H1 (cell line): ENCODE measurements at regions not wholly inside any gene's neighbourhood (a gene's known extent, or its start where the extent isn't known, plus 50 kb on each side); places are given as distances from the start of the nearest gene placed in this dataset.

Source experiments
- CTCF ChIA-PET: fragments of 300-600 bp; sonication (Branson Sonifier 250); formaldehyde crosslinking; loops from one replicate; lab custom pipeline; 2021; ENCODE audit not compliant: partially characterized antibody; lab: Charles Lee
- POLR2A ChIA-PET: fragments of 300-600 bp; sonication (Branson Sonifier 250); formaldehyde crosslinking; loops from one replicate; lab custom pipeline; 2021; ENCODE audit warnings: inconsistent platforms; ENCODE audit not compliant: partially characterized antibody; lab: Charles Lee
- DNase-seq, 2 experiments: peaks; one replicate each; pipeline versions ENCODE4 v3.0.0 to v3.0.0-alpha.2; 2010 to 2022; ENCODE audit warnings: low spot score in 2 of 2, low read depth in 1 of 2, mixed read lengths in 1 of 2
- FAIRE-seq: peaks from 2 replicates; lab custom pipeline; 2011; peaks lifted over from hg19 to GRCh38; lab: Jason Lieb, UNC
- H2AFZ ChIP-seq: 2 replicates; pipeline ENCODE4 v1.8.1; 2012; ENCODE audit warnings: low read length, inconsistent platforms
- H2AK5ac ChIP-seq: 2 replicates; pipeline ENCODE4 v1.6.1; 2013; ENCODE audit warnings: low read depth, low read length
- H2BK120ac ChIP-seq: replicated peaks from 2 replicates; pipeline ENCODE3; 2013; ENCODE audit warnings: low read depth, low read length, inconsistent platforms
- H2BK12ac ChIP-seq: 2 replicates; pipeline ENCODE4 v1.6.1; 2013; ENCODE audit warnings: low read depth, low read length
- H2BK15ac ChIP-seq: 2 replicates; pipeline ENCODE4 v1.6.1; 2013; ENCODE audit warnings: low read length
- H2BK20ac ChIP-seq: 2 replicates; pipeline ENCODE4 v1.6.1; 2013; ENCODE audit warnings: low read length
- H2BK5ac ChIP-seq: 2 replicates; pipeline ENCODE4 v1.6.1; 2013; ENCODE audit warnings: low read depth, low read length
- H3K14ac ChIP-seq: 2 replicates; pipeline ENCODE4 v1.6.1; 2013; ENCODE audit warnings: inconsistent platforms; ENCODE audit not compliant: insufficient read length
- H3K18ac ChIP-seq: 2 replicates; pipeline ENCODE4 v1.6.1; 2013; ENCODE audit warnings: low read length; ENCODE audit errors: extremely low read depth
- H3K23ac ChIP-seq: 2 replicates; pipeline ENCODE4 v1.6.1; 2013; ENCODE audit warnings: inconsistent platforms; ENCODE audit not compliant: insufficient read length
- H3K23me2 ChIP-seq: 2 replicates; pipeline ENCODE4 v1.6.1; 2013; ENCODE audit warnings: low read depth, low read length
- H3K27ac ChIP-seq: 2 replicates; pipeline ENCODE4 v1.6.1; 2011; ENCODE audit warnings: low read depth, low read length, inconsistent platforms
- H3K27me3 ChIP-seq, 4 experiments: replicated peaks in 1 of 4; 1 replicate in 1 of 4; 2 replicates in 3 of 4; pipeline versions ENCODE4 v1.6.1 to v1.8.1; 2011 to 2013; ENCODE audit warnings: low read length in 3 of 4, mild to moderate bottlenecking in 3 of 4, inconsistent platforms in 2 of 4, mixed read lengths in 2 of 4, moderate library complexity in 1 of 4; ENCODE audit not compliant: control insufficient read depth in 3 of 4, insufficient read depth in 3 of 4; ENCODE audit errors: extremely low read depth in 1 of 4
- H3K36me3 ChIP-seq, 4 experiments: 2 replicates each; pipeline versions ENCODE4 v1.6.1 to v1.8.1; 2011 to 2013; ENCODE audit warnings: mild to moderate bottlenecking in 4 of 4, low read length in 3 of 4, moderate library complexity in 2 of 4, control low read depth in 1 of 4, inconsistent platforms in 1 of 4; ENCODE audit not compliant: insufficient read depth in 4 of 4, control insufficient read depth in 2 of 4
- H3K4ac ChIP-seq: replicated peaks from 2 replicates; pipeline ENCODE3; 2013; ENCODE audit warnings: low read length, low read depth, mixed read lengths, inconsistent platforms; ENCODE audit not compliant: insufficient read length
- H3K4me1 ChIP-seq, 4 experiments: replicated peaks in 1 of 4; 1 replicate in 1 of 4; 2 replicates in 3 of 4; pipeline versions ENCODE4 v1.6.1 to v1.8.1; 2011 to 2013; ENCODE audit warnings: low read length in 3 of 4, inconsistent platforms in 2 of 4, mixed read lengths in 1 of 4; ENCODE audit not compliant: insufficient read depth in 4 of 4, control insufficient read depth in 3 of 4
- H3K4me2 ChIP-seq, 2 experiments: 2 replicates each; pipeline versions ENCODE4 v1.6.1 to v1.8.1; 2011 to 2013; ENCODE audit warnings: low read depth in 2 of 2, low read length in 2 of 2, control low read depth in 1 of 2, inconsistent platforms in 1 of 2, mild to moderate bottlenecking in 1 of 2; ENCODE audit not compliant: insufficient read depth in 1 of 2
- H3K4me3 ChIP-seq, 4 experiments: fragments of 200-600, 300-600 bp in 1 of 4; sonication (generic), shearing (Covaris generic), sonication (Bioruptor Twin) in 1 of 4; 2 replicates each; pipeline versions ENCODE4 v1.5.1 to v1.8.1; 2011 to 2016; ENCODE audit warnings: low read length in 4 of 4, low read depth in 3 of 4, control low read depth in 2 of 4, inconsistent platforms in 2 of 4, mild to moderate bottlenecking in 2 of 4, mixed read lengths in 1 of 4, moderate library complexity in 1 of 4; ENCODE audit not compliant: insufficient read depth in 2 of 4; ENCODE audit errors: extremely low read depth in 1 of 4
- H3K56ac ChIP-seq: replicated peaks from 2 replicates; pipeline ENCODE3; 2013; ENCODE audit warnings: low read depth, mild to moderate bottlenecking, mixed read lengths, low read length, inconsistent platforms; ENCODE audit not compliant: insufficient read length
- H3K79me1 ChIP-seq: 2 replicates; pipeline ENCODE4 v1.6.1; 2013; ENCODE audit warnings: low read depth, low read length, control low read depth
- H3K79me2 ChIP-seq, 2 experiments: 2 replicates each; pipeline versions ENCODE4 v1.6.1 to v1.8.1; 2012 to 2013; ENCODE audit warnings: low read length in 2 of 2, mild to moderate bottlenecking in 2 of 2, inconsistent platforms in 1 of 2; ENCODE audit not compliant: insufficient read depth in 2 of 2, control insufficient read depth in 1 of 2
- H3K9ac ChIP-seq, 4 experiments: replicated peaks in 1 of 4; 1 replicate in 1 of 4; 2 replicates in 3 of 4; pipeline versions ENCODE4 v1.6.1 to v1.8.1; 2011 to 2013; ENCODE audit warnings: low read depth in 3 of 4, low read length in 3 of 4, control low read depth in 2 of 4, mild to moderate bottlenecking in 2 of 4, moderate library complexity in 2 of 4, inconsistent platforms in 1 of 4; ENCODE audit errors: extremely low read depth in 1 of 4
- H3K9me3 ChIP-seq, 2 experiments: 2 replicates each; pipeline versions ENCODE4 v1.6.1 to v1.8.1; 2012 to 2013; ENCODE audit warnings: mild to moderate bottlenecking in 2 of 2, moderate library complexity in 2 of 2, control low read depth in 1 of 2, inconsistent platforms in 1 of 2, low read depth in 1 of 2, low read length in 1 of 2, mixed read lengths in 1 of 2; ENCODE audit not compliant: insufficient read depth in 2 of 2
- H4K20me1 ChIP-seq, 2 experiments: replicated peaks in 1 of 2; 2 replicates each; pipeline versions ENCODE3 to v1.8.1; 2011 to 2013; ENCODE audit warnings: inconsistent platforms in 2 of 2, low read length in 2 of 2, mild to moderate bottlenecking in 1 of 2; ENCODE audit not compliant: insufficient read depth in 2 of 2, control insufficient read depth in 1 of 2
- H4K5ac ChIP-seq: 2 replicates; pipeline ENCODE4 v1.6.1; 2013; ENCODE audit warnings: low read length, low read depth, mixed read lengths, inconsistent platforms; ENCODE audit not compliant: insufficient read length
- H4K8ac ChIP-seq: 2 replicates; pipeline ENCODE4 v1.8.0; 2013; ENCODE audit warnings: mild to moderate bottlenecking, moderate library complexity, low read length, inconsistent platforms; ENCODE audit not compliant: insufficient read depth; ENCODE audit errors: extremely low read depth
- H4K91ac ChIP-seq: replicated peaks from 2 replicates; pipeline ENCODE3; 2013; ENCODE audit warnings: low read length, mixed read lengths, inconsistent platforms; ENCODE audit not compliant: insufficient read length
- BCL11A ChIP-seq, 2 experiments: IDR thresholded peaks; one replicate each; pipeline ENCODE4 v1.6.1; 2011; ENCODE audit warnings: low read depth in 2 of 2, low read length in 2 of 2, mild to moderate bottlenecking in 2 of 2
- BRCA1 ChIP-seq: IDR thresholded peaks from 2 replicates; pipeline ENCODE4 v1.6.1; 2012; ENCODE audit warnings: low read depth, low read length, improper control_type of control experiment
- KDM5A ChIP-seq: fragments of 200-600 bp; IDR thresholded peaks from 2 replicates; pipeline ENCODE4 v1.7.1; 2012; ENCODE audit warnings: mild to moderate bottlenecking, low read length, inconsistent platforms, mixed read lengths
- RXRA ChIP-seq: IDR thresholded peaks from 2 replicates; pipeline ENCODE4 v1.6.1; 2011; ENCODE audit warnings: low read depth, mild to moderate bottlenecking, low read length, moderate library complexity; ENCODE audit not compliant: insufficient read depth
- YY1 ChIP-seq: IDR thresholded peaks from 2 replicates; pipeline ENCODE4 v1.6.1; 2011; ENCODE audit warnings: low read depth, mild to moderate bottlenecking, low read length
- WGBS, 2 experiments: shearing (Covaris generic) in 1 of 2; methylation state at CpG; one replicate each; pipeline versions ENCODE4 v1.1.6 to v1.1.7; 2013 to 2015; ENCODE audit warnings: low lambda C conversion rate in 2 of 2, mixed read lengths in 2 of 2, inconsistent platforms in 1 of 2, low coverage in 1 of 2, missing lambda C conversion rate in 1 of 2; ENCODE audit not compliant: insufficient replicate concordance in 2 of 2, insufficient coverage in 1 of 2, insufficient read length in 1 of 2; ENCODE audit errors: extremely low coverage in 1 of 2, missing lambda C conversion rate in 1 of 2; 5-methylcytosine and 5-hydroxymethylcytosine counted together

DNA sequence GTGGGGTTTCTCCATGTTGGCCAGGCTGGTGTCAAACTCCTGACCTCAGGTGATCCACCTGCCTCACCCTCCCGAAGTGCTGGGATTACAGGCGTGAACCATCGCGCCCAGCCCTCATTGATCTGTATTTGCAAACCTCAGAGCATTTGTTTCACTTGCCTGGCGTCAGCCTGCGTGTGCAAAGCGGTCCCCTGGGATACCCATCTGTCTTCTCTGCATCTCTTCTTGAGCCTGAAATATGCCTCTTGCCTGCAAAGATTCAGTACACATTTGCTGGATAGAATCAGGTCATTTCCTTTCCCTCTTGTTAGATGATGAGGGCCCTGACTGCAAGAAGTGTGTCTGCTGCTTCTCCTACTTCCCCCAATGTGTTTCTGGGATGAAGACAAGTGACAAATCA lies 1291.0 kb downstream of the TBC1D22A start:
- Histone ChIP-seq H3K4me2 (no peak overlapping the region), H4K8ac (no peak overlapping the region), H3K23me2 (peaks cover 7% of the 10 kb centered on the region; the same call in 1 of the 2 replicates), H3K27ac (no peak overlapping the region), H3K14ac (no peak overlapping the region), H2AK5ac (no peak overlapping the region), H3K79me2 (no peaks in the 10 kb centered on the region), H2BK5ac (no peak overlapping the region), H2AFZ (no peak overlapping the region)
- no peak for DNase-seq
- POLR2A ChIA-PET, result no interaction called here
- TF ChIP-seq KDM5A, result no peak
- TF ChIP-seq BCL11A (IDR thresholded peaks at IDR 0.05; ENCODE audit: low read depth in 2 of 2, low read length in 2 of 2), result no peak
- TF ChIP-seq RXRA, result no peak
- TF ChIP-seq BRCA1, result no peak
- TF ChIP-seq YY1, result no peak
- TF ChIP-seq, all 59 proteins: peak for 0
- no peaks in the 10 kb centered on the region for H3K79me1 ChIP-seq
- peaks cover 0 to 7% of the 10 kb centered on the region in 2 experiments for H4K20me1 ChIP-seq
- CTCF ChIA-PET, result no interaction called here
- H3K9me3 ChIP-seq, result no peaks in the 10 kb centered on the region
- no peak overlapping the region for H2BK20ac ChIP-seq
- no peak overlapping the region for H4K91ac ChIP-seq
- H3K36me3 ChIP-seq, result no peaks in the 10 kb centered on the region
- no peak overlapping the region for H3K9ac ChIP-seq
- H3K56ac ChIP-seq, result no peak overlapping the region
- H3K4ac ChIP-seq, result no peak overlapping the region
- 96% methylated on average over 6 of the region's 7 CpGs; no CpG with 5 or more reads in 1 of the 2 experiments for WGBS, 2 experiments
- no peaks in the 10 kb centered on the region for H3K27me3 ChIP-seq
- H3K18ac ChIP-seq, result no peak overlapping the region
- H3K4me3 ChIP-seq, result no peak overlapping the region
- H2BK120ac ChIP-seq, result no peak overlapping the region
- H2BK12ac ChIP-seq, result no peak overlapping the region
- no peak overlapping the region for H4K5ac ChIP-seq
- no peak overlapping the region for H2BK15ac ChIP-seq
- no peak for FAIRE-seq
- no peak overlapping the region for H3K23ac ChIP-seq
- H3K4me1 ChIP-seq, result no peaks in the 10 kb centered on the region
